Glutamatergic neuron (in vitro differentiated cells): ENCODE measurements at regions not wholly inside any gene's neighbourhood (a gene's known extent, or its start where the extent isn't known, plus 50 kb on each side); places are given as distances from the start of the nearest gene placed in this dataset.
"Not testable (repeated sequence)": the region's sequence is repeated elsewhere in the genome, so short reads cannot be mapped to it uniquely, and the experiment has no call there.

ENCODE experiments used
- DNase-seq: peaks from one replicate; pipeline ENCODE4 v3.0.0; 2022
- H3K27ac Mint-ChIP-seq: one replicate; pipeline ENCODE4 v1.8.0; 2020; ENCODE audit warnings: mild to moderate bottlenecking, mixed read lengths, inconsistent platforms; ENCODE audit not compliant: unreplicated experiment
- H3K27me3 Mint-ChIP-seq: one replicate; pipeline ENCODE4 v1.8.0; 2020; ENCODE audit warnings: mild to moderate bottlenecking, moderate library complexity, mixed read lengths, inconsistent platforms; ENCODE audit not compliant: unreplicated experiment
- H3K36me3 Mint-ChIP-seq: one replicate; pipeline ENCODE4 v1.8.0; 2020; ENCODE audit warnings: mild to moderate bottlenecking, mixed read lengths, inconsistent platforms; ENCODE audit not compliant: unreplicated experiment
- H3K4me1 Mint-ChIP-seq: one replicate; pipeline ENCODE4 v1.8.0; 2020; ENCODE audit warnings: mild to moderate bottlenecking, low read depth, mixed read lengths, inconsistent platforms; ENCODE audit not compliant: unreplicated experiment
- H3K4me3 Mint-ChIP-seq: one replicate; pipeline ENCODE4 v1.8.0; 2020; ENCODE audit warnings: mild to moderate bottlenecking, mixed read lengths, inconsistent platforms; ENCODE audit not compliant: unreplicated experiment
- H3K9me3 Mint-ChIP-seq: one replicate; pipeline ENCODE4 v1.8.0; 2020; ENCODE audit warnings: mild to moderate bottlenecking, moderate library complexity, mixed read lengths, inconsistent platforms; ENCODE audit not compliant: unreplicated experiment
- TF ChIP-seq, protein P1 (sequence below): fragments of 200-600 bp; sonication (generic); IDR thresholded peaks from one replicate; pipeline ENCODE4 v1.5.0; 2021; ENCODE audit not compliant: partially characterized antibody, unreplicated experiment

DNA sequence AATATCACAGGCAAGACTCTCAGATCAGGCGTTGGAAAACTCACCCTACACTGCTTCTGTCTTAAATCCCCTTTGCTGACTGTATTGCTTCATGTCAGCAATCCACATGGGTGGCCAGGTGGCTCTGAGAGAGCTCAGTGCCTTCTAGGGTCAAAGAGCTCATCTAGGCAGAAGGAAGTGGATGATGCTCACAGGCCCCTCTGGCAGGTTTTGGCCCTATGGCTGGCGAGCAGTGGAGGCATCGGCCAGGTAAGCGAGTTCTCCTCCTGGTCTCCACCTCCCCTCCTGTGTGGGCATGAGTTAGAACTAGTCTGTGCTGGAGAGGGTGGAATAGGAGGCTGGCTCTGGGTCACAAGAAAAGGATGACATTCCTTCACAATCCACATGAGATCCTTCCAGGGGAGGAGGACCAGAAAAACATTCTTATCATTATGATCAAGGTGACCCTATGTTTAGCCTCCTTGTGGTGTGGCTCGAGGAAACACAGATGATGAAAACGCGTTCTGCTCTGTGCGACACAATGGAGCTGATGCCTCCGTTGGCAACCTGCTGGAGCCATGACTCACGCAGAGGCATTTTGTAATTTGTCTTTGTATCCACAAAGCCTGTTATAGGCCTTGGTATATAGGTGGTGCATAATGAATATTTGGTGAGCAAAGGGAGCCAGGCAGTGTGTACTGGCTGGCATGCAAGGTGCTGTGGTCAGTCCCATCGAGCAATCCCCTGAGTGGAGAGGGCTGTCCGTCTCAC is 264.6 kb upstream of the RAB4A start:
- no peak overlapping the region for H3K4me3 Mint-ChIP-seq
- no peak for DNase-seq

DNA sequence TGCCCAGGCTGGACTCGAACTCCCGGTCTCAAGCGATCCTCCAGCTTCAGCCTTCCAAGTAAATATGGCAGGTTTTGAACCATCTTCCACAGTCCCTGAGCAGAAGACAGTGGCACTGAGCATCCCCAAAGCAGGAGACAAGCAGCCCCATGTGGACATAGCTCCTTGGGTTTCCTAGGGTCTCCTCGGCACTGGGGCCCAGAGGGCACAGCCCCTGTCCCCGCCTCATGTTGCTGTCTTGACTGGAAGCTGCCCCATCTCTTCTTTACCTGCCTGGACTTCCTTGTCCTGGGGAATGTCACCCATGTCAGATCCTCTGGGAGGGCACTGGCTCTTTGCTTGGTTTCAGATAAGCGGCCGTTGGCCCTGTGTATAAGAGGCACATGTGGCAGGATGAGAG is 263.7 kb upstream of the RAB4A start:
- H3K9me3 Mint-ChIP-seq = no peaks in the 10 kb centered on the region
- H3K4me1 Mint-ChIP-seq = peaks cover 12% of the 10 kb centered on the region
- H3K27ac Mint-ChIP-seq = no peak overlapping the region
- TF ChIP-seq, protein P1, sequence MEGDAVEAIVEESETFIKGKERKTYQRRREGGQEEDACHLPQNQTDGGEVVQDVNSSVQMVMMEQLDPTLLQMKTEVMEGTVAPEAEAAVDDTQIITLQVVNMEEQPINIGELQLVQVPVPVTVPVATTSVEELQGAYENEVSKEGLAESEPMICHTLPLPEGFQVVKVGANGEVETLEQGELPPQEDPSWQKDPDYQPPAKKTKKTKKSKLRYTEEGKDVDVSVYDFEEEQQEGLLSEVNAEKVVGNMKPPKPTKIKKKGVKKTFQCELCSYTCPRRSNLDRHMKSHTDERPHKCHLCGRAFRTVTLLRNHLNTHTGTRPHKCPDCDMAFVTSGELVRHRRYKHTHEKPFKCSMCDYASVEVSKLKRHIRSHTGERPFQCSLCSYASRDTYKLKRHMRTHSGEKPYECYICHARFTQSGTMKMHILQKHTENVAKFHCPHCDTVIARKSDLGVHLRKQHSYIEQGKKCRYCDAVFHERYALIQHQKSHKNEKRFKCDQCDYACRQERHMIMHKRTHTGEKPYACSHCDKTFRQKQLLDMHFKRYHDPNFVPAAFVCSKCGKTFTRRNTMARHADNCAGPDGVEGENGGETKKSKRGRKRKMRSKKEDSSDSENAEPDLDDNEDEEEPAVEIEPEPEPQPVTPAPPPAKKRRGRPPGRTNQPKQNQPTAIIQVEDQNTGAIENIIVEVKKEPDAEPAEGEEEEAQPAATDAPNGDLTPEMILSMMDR = no peak
- H3K27me3 Mint-ChIP-seq = peaks cover 2% of the 10 kb centered on the region
- H3K4me3 Mint-ChIP-seq = no peak overlapping the region
- DNase-seq = no peak
- H3K36me3 Mint-ChIP-seq = no peaks in the 10 kb centered on the region

More for the DNA sequence above, 264.6 kb upstream of the RAB4A start:
- H3K36me3 Mint-ChIP-seq = no peaks in the 10 kb centered on the region
- H3K27ac Mint-ChIP-seq = no peak overlapping the region
- TF ChIP-seq, protein P1 = no peak
- peaks cover 2% of the 10 kb centered on the region for H3K27me3 Mint-ChIP-seq
- peaks cover 2% of the 10 kb centered on the region for H3K9me3 Mint-ChIP-seq
- H3K4me1 Mint-ChIP-seq = peaks cover 14% of the 10 kb centered on the region

DNA sequence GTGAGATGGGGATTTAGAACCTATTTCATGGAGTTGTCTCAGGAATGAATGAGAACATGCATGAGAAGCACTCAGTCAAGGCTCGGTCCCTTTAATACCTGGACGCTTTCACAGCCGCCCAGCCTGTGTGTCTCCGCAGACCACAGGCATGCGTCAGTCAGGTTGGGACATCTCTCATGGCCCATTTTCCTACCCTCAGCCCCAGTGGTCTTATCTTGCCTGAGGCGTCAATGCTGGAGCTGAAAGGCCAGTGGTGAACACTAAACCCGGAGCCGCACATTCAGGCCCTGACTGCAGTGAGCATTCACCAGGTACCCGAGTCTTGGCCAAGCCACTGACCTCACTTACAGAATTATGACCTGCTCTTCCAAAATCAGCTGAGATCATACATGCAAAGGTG is 263.2 kb upstream of the RAB4A start:
- Mint-ChIP-seq H3K36me3 (no peaks in the 10 kb centered on the region), H3K27me3 (peaks cover 2% of the 10 kb centered on the region), H3K9me3 (no peaks in the 10 kb centered on the region), H3K27ac (no peak overlapping the region), H3K4me3 (no peak overlapping the region), H3K4me1 (peaks cover 12% of the 10 kb centered on the region)
- TF ChIP-seq, protein P1 = no peak
- DNase-seq = no peak

DNA sequence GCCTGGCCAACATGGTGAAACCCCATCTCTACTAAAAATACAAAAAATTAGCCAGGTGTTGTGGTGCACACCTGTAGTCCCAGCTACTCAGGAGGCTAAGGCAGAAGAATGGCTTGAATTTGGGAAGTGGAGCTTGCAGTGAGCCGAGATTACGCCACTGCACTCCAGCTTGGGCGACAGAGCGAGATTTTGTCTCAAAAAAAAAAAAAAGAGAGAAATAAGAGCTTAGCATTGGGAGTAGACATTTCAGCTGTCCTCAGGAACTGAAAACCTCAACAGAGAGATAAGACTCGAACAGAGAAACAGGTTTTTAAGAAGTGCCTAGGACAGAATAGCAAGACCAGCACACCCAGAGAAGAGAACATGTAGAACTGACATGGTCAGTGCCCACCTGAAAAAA is 262.6 kb upstream of the RAB4A start:
- not testable (repeated sequence) for H3K4me3 Mint-ChIP-seq, H3K9me3 Mint-ChIP-seq, H3K27ac Mint-ChIP-seq, H3K27me3 Mint-ChIP-seq, H3K36me3 Mint-ChIP-seq, H3K4me1 Mint-ChIP-seq, DNase-seq

DNA sequence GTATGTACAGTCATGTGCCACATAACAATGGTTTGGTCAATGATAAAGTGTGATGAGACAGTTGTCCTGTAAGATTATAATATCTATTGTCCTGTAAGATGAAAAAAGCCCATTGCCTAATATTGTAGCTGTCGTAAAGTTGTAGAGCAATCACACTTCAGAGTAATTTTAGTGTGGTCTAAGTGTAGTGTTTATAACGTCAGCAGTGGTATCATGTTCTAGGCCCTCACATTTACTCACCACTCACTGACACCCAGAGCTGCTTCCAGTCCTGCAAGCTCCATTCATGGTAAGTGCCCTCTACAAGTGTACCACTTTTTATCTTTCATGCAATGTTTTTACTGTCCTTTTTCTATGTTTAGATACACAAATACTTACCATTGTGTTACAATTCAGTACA is 259.9 kb upstream of the RAB4A start:
- DNase-seq = no peak
- H3K9me3 Mint-ChIP-seq = peaks cover 4% of the 10 kb centered on the region
- TF ChIP-seq, protein P1 = no peak
- no peaks in the 10 kb centered on the region for H3K36me3 Mint-ChIP-seq
- no peak overlapping the region for H3K4me3 Mint-ChIP-seq
- H3K4me1 Mint-ChIP-seq = peaks cover 8% of the 10 kb centered on the region
- H3K27ac Mint-ChIP-seq = no peak overlapping the region
- peaks cover 5% of the 10 kb centered on the region for H3K27me3 Mint-ChIP-seq
